MCF 10A (cell line): ENCODE measurements at regions not wholly inside any gene's neighbourhood (a gene's known extent, or its start where the extent isn't known, plus 50 kb on each side); places are given as distances from the start of the nearest gene placed in this dataset.
A peak's percentile ranks its signal among the peaks of the same experiment; 100 is the strongest.

Experiments used
- BruUV-seq: library from RNA; stranded (reverse); fragments of 400-500 nt; replicated peaks from 2 replicates; lab custom pipeline; 2021; lab: Mats Ljungman, UMichigan
- CTCF ChIA-PET: fragments of 300-600 bp; sonication (Branson Sonifier 250); formaldehyde crosslinking; extraction: SDS; loops from one replicate; lab custom pipeline; 2021; ENCODE audit warnings: antibody characterized with exemption, inconsistent platforms; lab: Yijun Ruan, JAX
- POLR2A ChIA-PET: fragments of 300-600, 350-650 bp; sonication (Branson Sonifier 250); formaldehyde crosslinking; extraction: SDS; loops from one replicate; lab custom pipeline; 2020; ENCODE audit warnings: antibody characterized with exemption, inconsistent platforms; lab: Yijun Ruan, JAX
- DNase-seq: peaks from one replicate; pipeline ENCODE4 v3.0.0-alpha.2; 2018; ENCODE audit not compliant: unreplicated experiment
- H3K27ac Mint-ChIP-seq: one replicate; pipeline ENCODE4 v1.8.0; 2022; ENCODE audit warnings: mild to moderate bottlenecking, low read depth, mixed read lengths; ENCODE audit not compliant: unreplicated experiment
- H3K27me3 Mint-ChIP-seq: one replicate; pipeline ENCODE4 v1.8.0; 2022; ENCODE audit warnings: mixed read lengths; ENCODE audit not compliant: insufficient read depth, unreplicated experiment
- H3K36me3 Mint-ChIP-seq: one replicate; pipeline ENCODE4 v1.8.0; 2022; ENCODE audit warnings: mild to moderate bottlenecking, moderate library complexity, mixed read lengths; ENCODE audit not compliant: insufficient read depth, unreplicated experiment
- H3K4me1 Mint-ChIP-seq: one replicate; pipeline ENCODE4 v1.8.0; 2022; ENCODE audit warnings: mixed read lengths; ENCODE audit not compliant: insufficient read depth, unreplicated experiment
- H3K4me3 Mint-ChIP-seq: one replicate; pipeline ENCODE4 v1.8.0; 2022; ENCODE audit warnings: mild to moderate bottlenecking, moderate library complexity, mixed read lengths; ENCODE audit not compliant: unreplicated experiment
- H3K9me3 Mint-ChIP-seq: one replicate; pipeline ENCODE4 v1.8.0; 2022; ENCODE audit warnings: mixed read lengths; ENCODE audit not compliant: unreplicated experiment
- CTCF ChIP-seq: fragments of 200-600 bp; IDR thresholded peaks from one replicate; pipeline ENCODE4 v1.8.0; 2022; ENCODE audit warnings: antibody characterized with exemption, mild to moderate bottlenecking; ENCODE audit not compliant: unreplicated experiment
- intact Hi-C: fragments of 100-400 bp; cut with micrococcal nuclease; formaldehyde crosslinking; loops from 2 replicates; pipeline ENCODE4 v1.14.1; 2022

GRCh38 chr1:177586429-177586828, 383.4 kb downstream of the SEC16B start:
- intact Hi-C loops: no loop called here
- no peaks in the 10 kb centered on the region for H3K9me3 Mint-ChIP-seq
- peak; percentile 26 for DNase-seq
- no peak for TF ChIP-seq CTCF
- ChIA-PET CTCF (no interaction called here), POLR2A (no interaction called here)
- H3K36me3 Mint-ChIP-seq: no peaks in the 10 kb centered on the region
- BruUV-seq: no TSS peak
- H3K27ac Mint-ChIP-seq: no peak overlapping the region
- H3K4me3 Mint-ChIP-seq: no peak overlapping the region
- H3K4me1 Mint-ChIP-seq: peaks cover 6% of the 10 kb centered on the region
- no peaks in the 10 kb centered on the region for H3K27me3 Mint-ChIP-seq

GRCh38 chr1:177585302-177586220, 384.3 kb downstream of the SEC16B start:
- H3K27me3 Mint-ChIP-seq: no peaks in the 10 kb centered on the region
- POLR2A ChIA-PET: no interaction called here
- H3K9me3 Mint-ChIP-seq: no peaks in the 10 kb centered on the region
- intact Hi-C loops: no loop called here
- CTCF ChIA-PET: interaction anchor here (0.5 to 0.6 kb wide), 3 partner anchors 373 to 1936 kb away, joined by 3 read pairs; no protein-coding TSS in a partner anchor
- peaks cover 6% of the 10 kb centered on the region for H3K4me1 Mint-ChIP-seq
- TF ChIP-seq CTCF: no peak
- no peak for DNase-seq
- no TSS peak for BruUV-seq
- H3K27ac Mint-ChIP-seq: no peak overlapping the region
- H3K4me3 Mint-ChIP-seq: no peak overlapping the region
- H3K36me3 Mint-ChIP-seq: no peaks in the 10 kb centered on the region

- no peak for TF ChIP-seq CTCF
- Mint-ChIP-seq H3K36me3 (no peaks in the 10 kb centered on the region), H3K4me1 (no peaks in the 10 kb centered on the region), H3K27me3 (no peaks in the 10 kb centered on the region), H3K4me3 (no peak overlapping the region), H3K27ac (no peak overlapping the region), H3K9me3 (no peaks in the 10 kb centered on the region)
- POLR2A ChIA-PET: interaction anchor here (0.5 kb wide), 1 partner anchor 16 kb away, joined by 3 read pairs; no protein-coding TSS in a partner anchor
- intact Hi-C loops: no loop called here
- BruUV-seq: no TSS peak
- CTCF ChIA-PET: interaction anchor here (1.5 kb wide), 1 partner anchor 23 kb away, joined by 3 read pairs; no protein-coding TSS in a partner anchor
- DNase-seq: no peak
Measured at GRCh38 chr1:177573901-177574300, 396.0 kb downstream of the SEC16B start.

- Mint-ChIP-seq H3K36me3 (no peaks in the 10 kb centered on the region), H3K4me3 (no peak overlapping the region), H3K4me1 (no peaks in the 10 kb centered on the region), H3K27ac (no peak overlapping the region), H3K27me3 (no peaks in the 10 kb centered on the region), H3K9me3 (no peaks in the 10 kb centered on the region)
- TF ChIP-seq CTCF: no peak
- intact Hi-C loops: no loop called here
- CTCF ChIA-PET: interaction anchor here (0.6 to 0.7 kb wide), 2 partner anchors 30 to 856 kb away, joined by 3 to 5 read pairs; no protein-coding TSS in a partner anchor
- POLR2A ChIA-PET: no interaction called here
- no peak for DNase-seq
- no TSS peak for BruUV-seq
Measured at GRCh38 chr1:177571485-177572076, 398.3 kb downstream of the SEC16B start.
